ENCODE measurements at regions not wholly inside any gene's neighbourhood (a gene's known extent, or its start where the extent isn't known, plus 50 kb on each side); places are given as distances from the start of the nearest gene placed in this dataset.

DNA sequence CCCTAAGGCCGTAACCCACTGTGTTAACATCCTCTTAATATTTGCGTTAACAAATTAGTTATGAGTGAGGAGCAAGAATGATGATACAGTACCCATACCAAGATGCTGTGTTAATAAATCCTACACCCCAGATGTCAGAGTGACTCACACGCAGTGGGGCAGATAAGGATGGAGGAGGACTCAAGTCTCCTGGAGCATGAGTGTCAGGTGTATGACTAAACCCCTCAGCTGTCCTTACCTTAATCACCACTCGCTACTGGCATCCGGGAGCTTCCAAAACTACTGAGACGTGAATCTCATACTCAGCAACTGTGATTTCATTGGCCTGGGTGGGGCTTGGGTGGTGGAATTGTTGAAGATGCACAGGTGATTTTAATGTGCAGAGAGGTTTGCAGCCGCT is 131.3 kb upstream of the MTHFD1L start:
- TF ChIP-seq ARNT (IDR thresholded peaks at IDR 0.05) (no peak), HDGF (IDR thresholded peaks at IDR 0.05; ENCODE audit: borderline replicate concordance) (no peak), NFRKB (IDR thresholded peaks at IDR 0.05) (no peak), ZNF384 (IDR thresholded peaks at IDR 0.05) (no peak), SUZ12 (IDR thresholded peaks at IDR 0.05) (no peak), FOXK2 (IDR thresholded peaks at IDR 0.05) (no peak), L3MBTL2 (conservative IDR thresholded peaks at IDR 0.05) (no peak), FOXA1 (IDR thresholded peaks at IDR 0.05) (no peak), SP1 (IDR thresholded peaks at IDR 0.05) (no peak), FOXM1 (IDR thresholded peaks at IDR 0.05; ENCODE audit: borderline replicate concordance) (no peak), CTBP1 (IDR thresholded peaks at IDR 0.05; ENCODE audit: borderline replicate concordance) (no peak), TARDBP (IDR thresholded peaks at IDR 0.05) (no peak), BHLHE40 (IDR thresholded peaks at IDR 0.05; ENCODE audit: borderline replicate concordance) (no peak), LEF1 (IDR thresholded peaks at IDR 0.05; ENCODE audit: borderline replicate concordance) (no peak), ELF4 (IDR thresholded peaks at IDR 0.05) (no peak)
- TF ChIP-seq, protein P1, sequence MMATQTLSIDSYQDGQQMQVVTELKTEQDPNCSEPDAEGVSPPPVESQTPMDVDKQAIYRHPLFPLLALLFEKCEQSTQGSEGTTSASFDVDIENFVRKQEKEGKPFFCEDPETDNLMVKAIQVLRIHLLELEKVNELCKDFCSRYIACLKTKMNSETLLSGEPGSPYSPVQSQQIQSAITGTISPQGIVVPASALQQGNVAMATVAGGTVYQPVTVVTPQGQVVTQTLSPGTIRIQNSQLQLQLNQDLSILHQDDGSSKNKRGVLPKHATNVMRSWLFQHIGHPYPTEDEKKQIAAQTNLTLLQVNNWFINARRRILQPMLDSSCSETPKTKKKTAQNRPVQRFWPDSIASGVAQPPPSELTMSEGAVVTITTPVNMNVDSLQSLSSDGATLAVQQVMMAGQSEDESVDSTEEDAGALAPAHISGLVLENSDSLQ (IDR thresholded peaks at IDR 0.05): no peak
- ChIA-PET CTCF (no interaction called here), POLR2A (no interaction called here)
- no peak for DNase-seq (ENCODE audit: extremely low spot score)

DNA sequence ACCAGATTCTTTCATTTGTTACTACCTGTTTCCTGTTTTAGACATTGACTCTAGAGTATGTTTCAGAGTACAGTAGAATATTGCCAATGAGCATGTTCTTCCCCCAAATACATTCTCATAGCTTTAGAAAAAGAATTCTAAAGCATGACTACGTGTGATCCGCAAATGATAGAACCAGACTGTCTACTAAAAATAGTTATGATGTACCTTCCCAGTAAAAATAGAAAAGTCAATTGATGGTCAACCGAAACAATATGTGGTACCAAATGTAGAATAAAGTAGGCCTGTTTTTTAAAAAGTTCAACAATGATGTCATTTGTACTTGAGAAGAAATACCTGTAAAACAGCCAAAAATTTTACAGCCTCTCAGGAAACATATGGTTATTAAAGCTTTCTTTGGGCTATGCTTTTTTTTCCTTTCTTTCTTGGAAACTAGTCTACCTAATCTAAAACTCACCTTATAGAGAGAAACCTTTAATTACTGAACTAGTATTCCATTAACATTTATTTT is 130.1 kb upstream of the MTHFD1L start:
- no peak for DNase-seq (ENCODE audit: extremely low spot score)
- ChIA-PET POLR2A (no interaction called here), CTCF (interaction anchor here (0.7 kb wide), 1 partner anchor 21 kb away, joined by 3 read pairs; no protein-coding TSS in a partner anchor)
- TF ChIP-seq L3MBTL2 (conservative IDR thresholded peaks at IDR 0.05) (no peak), SP1 (IDR thresholded peaks at IDR 0.05) (no peak), NFRKB (IDR thresholded peaks at IDR 0.05) (no peak), FOXA1 (IDR thresholded peaks at IDR 0.05) (no peak), ARNT (IDR thresholded peaks at IDR 0.05) (no peak), FOXK2 (IDR thresholded peaks at IDR 0.05) (no peak), TARDBP (IDR thresholded peaks at IDR 0.05) (no peak), CTBP1 (IDR thresholded peaks at IDR 0.05; ENCODE audit: borderline replicate concordance) (no peak), BHLHE40 (IDR thresholded peaks at IDR 0.05; ENCODE audit: borderline replicate concordance) (no peak), ZNF384 (IDR thresholded peaks at IDR 0.05) (no peak), LEF1 (IDR thresholded peaks at IDR 0.05; ENCODE audit: borderline replicate concordance) (no peak), HDGF (IDR thresholded peaks at IDR 0.05; ENCODE audit: borderline replicate concordance) (no peak), FOXM1 (IDR thresholded peaks at IDR 0.05; ENCODE audit: borderline replicate concordance) (no peak), ELF4 (IDR thresholded peaks at IDR 0.05) (no peak), SUZ12 (IDR thresholded peaks at IDR 0.05) (no peak)
- TF ChIP-seq, protein P1 (IDR thresholded peaks at IDR 0.05): no peak

DNA sequence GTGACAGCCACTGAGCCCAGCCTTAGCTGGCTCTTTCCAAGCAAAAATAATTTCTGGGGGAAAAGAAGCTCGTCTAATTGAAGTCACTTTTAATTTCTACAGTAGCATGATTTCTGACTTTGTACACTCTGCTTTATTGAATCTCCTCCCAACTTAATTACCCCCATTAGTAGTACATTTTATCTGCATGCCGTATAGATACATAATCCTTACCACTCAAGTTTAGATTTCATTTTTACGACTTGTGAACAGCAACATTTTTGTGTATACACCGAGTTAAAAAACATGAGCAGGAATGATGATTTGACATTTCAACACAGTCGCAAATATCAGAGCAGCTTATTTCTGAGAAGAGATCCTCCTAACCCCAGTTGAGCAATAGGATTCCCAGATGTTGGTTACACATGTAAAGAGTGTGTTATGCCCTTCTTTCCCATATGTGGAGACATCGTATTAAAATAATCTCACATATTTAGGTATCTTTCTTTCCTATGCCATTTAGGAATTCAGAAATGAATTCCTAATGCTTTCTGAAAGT is 127.3 kb upstream of the MTHFD1L start:
- TF ChIP-seq TARDBP (IDR thresholded peaks at IDR 0.05) (no peak), HDGF (IDR thresholded peaks at IDR 0.05; ENCODE audit: borderline replicate concordance) (no peak), SUZ12 (IDR thresholded peaks at IDR 0.05) (no peak), FOXK2 (IDR thresholded peaks at IDR 0.05) (no peak), NFRKB (IDR thresholded peaks at IDR 0.05) (no peak), FOXM1 (IDR thresholded peaks at IDR 0.05; ENCODE audit: borderline replicate concordance) (no peak), LEF1 (IDR thresholded peaks at IDR 0.05; ENCODE audit: borderline replicate concordance) (no peak), ZNF384 (IDR thresholded peaks at IDR 0.05) (no peak), BHLHE40 (IDR thresholded peaks at IDR 0.05; ENCODE audit: borderline replicate concordance) (no peak)
- TF ChIP-seq, protein P1 (IDR thresholded peaks at IDR 0.05): no peak
- ChIA-PET POLR2A (no interaction called here), CTCF (interaction anchor here (0.6 kb wide), 1 partner anchor 22 kb away, joined by 3 read pairs; no protein-coding TSS in a partner anchor)
- no peak for DNase-seq (ENCODE audit: extremely low spot score)

DNA sequence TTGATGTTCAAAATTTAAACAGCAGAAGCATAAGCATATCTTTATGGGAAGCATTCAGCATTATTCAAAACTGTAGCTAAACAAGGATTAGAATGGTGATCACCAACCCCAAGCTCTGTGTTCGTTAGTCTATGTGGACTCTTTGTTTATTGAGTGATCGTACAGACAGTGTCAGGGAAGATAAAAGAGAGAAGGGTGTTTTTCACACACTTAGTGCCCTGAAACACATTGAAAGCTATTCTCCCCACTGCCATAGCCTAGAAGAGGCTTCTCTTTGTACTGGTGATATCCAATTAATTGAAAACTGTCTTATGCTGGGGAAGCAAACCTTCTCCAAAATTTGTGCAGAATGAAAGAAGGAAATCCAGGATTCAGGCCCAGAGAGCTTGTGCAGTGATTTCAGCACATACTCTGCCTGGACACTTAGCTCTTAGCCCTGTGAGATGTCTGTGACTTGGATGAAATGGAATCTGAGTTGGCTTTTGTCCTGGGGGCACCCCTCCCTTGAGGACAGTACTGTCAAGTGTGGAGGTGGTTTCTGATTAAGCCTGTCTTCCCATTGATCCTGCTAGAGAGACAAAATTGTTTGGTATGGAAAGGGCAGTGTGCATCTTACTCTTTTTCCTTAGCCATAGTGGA is 125.7 kb upstream of the MTHFD1L start:
- CTCF ChIA-PET: interaction anchor here (0.7 to 1.1 kb wide), 2 partner anchors 28 to 344 kb away, joined by 3 read pairs; no protein-coding TSS in a partner anchor
- no peak for DNase-seq (ENCODE audit: extremely low spot score)
- no peak for TF ChIP-seq SP1 (IDR thresholded peaks at IDR 0.05)
- no peak for TF ChIP-seq SUZ12 (IDR thresholded peaks at IDR 0.05)
- no peak for TF ChIP-seq HDGF (IDR thresholded peaks at IDR 0.05; ENCODE audit: borderline replicate concordance)
- TF ChIP-seq TARDBP (IDR thresholded peaks at IDR 0.05): no peak
- TF ChIP-seq, protein P1 (IDR thresholded peaks at IDR 0.05): no peak
- TF ChIP-seq ELF4 (IDR thresholded peaks at IDR 0.05): no peak
- TF ChIP-seq ZNF384 (IDR thresholded peaks at IDR 0.05): no peak
- TF ChIP-seq CTBP1 (IDR thresholded peaks at IDR 0.05; ENCODE audit: borderline replicate concordance): no peak
- TF ChIP-seq FOXM1 (IDR thresholded peaks at IDR 0.05; ENCODE audit: borderline replicate concordance): no peak
- no peak for TF ChIP-seq ARNT (IDR thresholded peaks at IDR 0.05)
- TF ChIP-seq LEF1 (IDR thresholded peaks at IDR 0.05; ENCODE audit: borderline replicate concordance): no peak
- TF ChIP-seq BHLHE40 (IDR thresholded peaks at IDR 0.05; ENCODE audit: borderline replicate concordance): no peak
- TF ChIP-seq L3MBTL2 (conservative IDR thresholded peaks at IDR 0.05): no peak
- TF ChIP-seq FOXA1 (IDR thresholded peaks at IDR 0.05): no peak
- no peak for TF ChIP-seq FOXK2 (IDR thresholded peaks at IDR 0.05)
- TF ChIP-seq NFRKB (IDR thresholded peaks at IDR 0.05): no peak
- POLR2A ChIA-PET: no interaction called here

DNA sequence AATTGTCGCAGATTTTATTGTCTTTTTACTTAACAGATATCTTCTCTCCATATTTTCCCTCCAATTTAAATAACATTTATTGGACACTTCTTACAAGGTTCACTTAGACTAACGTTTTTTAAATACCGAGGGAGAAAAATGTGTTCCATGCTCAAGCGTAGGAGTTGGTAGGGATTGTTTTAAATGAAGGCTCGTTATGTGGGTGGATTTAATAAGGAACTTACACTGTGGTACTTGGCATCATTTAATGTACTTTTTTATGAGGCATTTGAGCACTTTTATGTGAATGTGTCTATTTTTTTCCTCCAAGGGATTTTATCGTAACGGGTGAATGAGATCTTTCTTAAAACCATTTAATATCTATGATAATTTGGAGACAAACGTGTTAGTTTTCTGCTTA is 125.0 kb upstream of the MTHFD1L start:
- ChIA-PET POLR2A (no interaction called here), CTCF (interaction anchor here (1.1 kb wide), 1 partner anchor 345 kb away, joined by 3 read pairs; no protein-coding TSS in a partner anchor)
- no peak for DNase-seq (ENCODE audit: extremely low spot score)
- no peak for TF ChIP-seq FOXK2 (IDR thresholded peaks at IDR 0.05)
- TF ChIP-seq L3MBTL2 (conservative IDR thresholded peaks at IDR 0.05): no peak
- TF ChIP-seq, protein P1 (IDR thresholded peaks at IDR 0.05): no peak
- TF ChIP-seq CTBP1 (IDR thresholded peaks at IDR 0.05; ENCODE audit: borderline replicate concordance): no peak
- no peak for TF ChIP-seq SUZ12 (IDR thresholded peaks at IDR 0.05)
- TF ChIP-seq ARNT (IDR thresholded peaks at IDR 0.05): no peak
- TF ChIP-seq ELF4 (IDR thresholded peaks at IDR 0.05): no peak
- TF ChIP-seq HDGF (IDR thresholded peaks at IDR 0.05; ENCODE audit: borderline replicate concordance): no peak
- TF ChIP-seq FOXM1 (IDR thresholded peaks at IDR 0.05; ENCODE audit: borderline replicate concordance): no peak
- no peak for TF ChIP-seq TARDBP (IDR thresholded peaks at IDR 0.05)
- TF ChIP-seq NFRKB (IDR thresholded peaks at IDR 0.05): no peak
- no peak for TF ChIP-seq BHLHE40 (IDR thresholded peaks at IDR 0.05; ENCODE audit: borderline replicate concordance)
- TF ChIP-seq SP1 (IDR thresholded peaks at IDR 0.05): no peak
- no peak for TF ChIP-seq ZNF384 (IDR thresholded peaks at IDR 0.05)
- no peak for TF ChIP-seq LEF1 (IDR thresholded peaks at IDR 0.05; ENCODE audit: borderline replicate concordance)
- no peak for TF ChIP-seq FOXA1 (IDR thresholded peaks at IDR 0.05)
